HL-60 (cell line): ENCODE measurements at regions not wholly inside any gene's neighbourhood (a gene's known extent, or its start where the extent isn't known, plus 50 kb on each side); places are given as distances from the start of the nearest gene placed in this dataset.

ENCODE experiments used
- POLR2AphosphoS5 ChIP-seq: IDR thresholded peaks from 2 replicates; pipeline ENCODE4 v1.6.1; 2012; ENCODE audit warnings: low read depth
- SPI1 ChIP-seq: IDR thresholded peaks from 2 replicates; pipeline ENCODE4 v1.6.1; 2012; ENCODE audit warnings: low read depth, mild to moderate bottlenecking, borderline replicate concordance
- TF ChIP-seq, protein P1 (sequence below): IDR thresholded peaks from one replicate; pipeline ENCODE4 v1.5.1; 2011; ENCODE audit warnings: low read length, control low read depth, inconsistent platforms; ENCODE audit not compliant: insufficient read depth
- TF ChIP-seq, protein P2 (sequence below): IDR thresholded peaks from 2 replicates; pipeline ENCODE4 v1.6.1; 2012; ENCODE audit warnings: low read depth; ENCODE audit not compliant: insufficient replicate concordance

DNA sequence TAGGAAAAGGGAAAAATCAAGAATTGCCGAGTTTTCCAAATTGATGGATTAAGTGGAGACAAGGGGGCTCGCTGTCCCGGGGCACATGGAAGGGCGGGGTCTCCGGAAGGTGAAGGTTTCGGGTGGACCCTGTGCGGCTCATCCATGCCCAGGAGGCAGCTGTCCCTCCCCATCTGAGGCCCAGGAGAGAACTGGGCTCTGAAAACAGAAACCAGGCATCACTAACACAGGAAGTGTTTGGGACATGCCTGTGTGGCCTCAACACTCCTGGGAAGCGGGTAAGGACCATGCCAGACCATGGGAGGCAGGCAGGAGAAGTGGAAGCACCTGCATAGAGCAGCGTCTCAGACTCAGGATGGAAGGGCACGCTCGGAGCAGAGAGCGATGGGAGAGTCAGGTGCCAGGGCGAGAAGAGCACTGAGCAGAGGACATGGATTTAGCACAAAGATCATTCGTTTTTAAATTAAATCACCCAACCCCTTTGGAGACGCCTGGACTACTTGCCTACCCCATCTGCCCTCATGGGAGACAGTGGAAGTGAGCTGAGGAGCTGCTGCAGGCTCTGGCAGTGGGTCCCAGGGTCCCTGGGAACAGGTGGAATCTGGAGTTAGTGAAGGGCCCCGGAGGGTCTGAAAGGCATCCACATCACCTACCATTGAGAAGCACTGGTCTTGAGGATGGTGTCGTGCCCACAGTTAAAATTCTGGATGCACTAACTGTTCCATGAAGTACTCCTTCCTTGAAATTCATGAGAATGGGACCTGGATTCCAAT lies 183.2 kb upstream of the SOX1 start:
- TF ChIP-seq, protein P1, sequence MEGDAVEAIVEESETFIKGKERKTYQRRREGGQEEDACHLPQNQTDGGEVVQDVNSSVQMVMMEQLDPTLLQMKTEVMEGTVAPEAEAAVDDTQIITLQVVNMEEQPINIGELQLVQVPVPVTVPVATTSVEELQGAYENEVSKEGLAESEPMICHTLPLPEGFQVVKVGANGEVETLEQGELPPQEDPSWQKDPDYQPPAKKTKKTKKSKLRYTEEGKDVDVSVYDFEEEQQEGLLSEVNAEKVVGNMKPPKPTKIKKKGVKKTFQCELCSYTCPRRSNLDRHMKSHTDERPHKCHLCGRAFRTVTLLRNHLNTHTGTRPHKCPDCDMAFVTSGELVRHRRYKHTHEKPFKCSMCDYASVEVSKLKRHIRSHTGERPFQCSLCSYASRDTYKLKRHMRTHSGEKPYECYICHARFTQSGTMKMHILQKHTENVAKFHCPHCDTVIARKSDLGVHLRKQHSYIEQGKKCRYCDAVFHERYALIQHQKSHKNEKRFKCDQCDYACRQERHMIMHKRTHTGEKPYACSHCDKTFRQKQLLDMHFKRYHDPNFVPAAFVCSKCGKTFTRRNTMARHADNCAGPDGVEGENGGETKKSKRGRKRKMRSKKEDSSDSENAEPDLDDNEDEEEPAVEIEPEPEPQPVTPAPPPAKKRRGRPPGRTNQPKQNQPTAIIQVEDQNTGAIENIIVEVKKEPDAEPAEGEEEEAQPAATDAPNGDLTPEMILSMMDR, result no peak
- TF ChIP-seq SPI1 (no peak), POLR2AphosphoS5 (no peak)
- TF ChIP-seq, protein P2, sequence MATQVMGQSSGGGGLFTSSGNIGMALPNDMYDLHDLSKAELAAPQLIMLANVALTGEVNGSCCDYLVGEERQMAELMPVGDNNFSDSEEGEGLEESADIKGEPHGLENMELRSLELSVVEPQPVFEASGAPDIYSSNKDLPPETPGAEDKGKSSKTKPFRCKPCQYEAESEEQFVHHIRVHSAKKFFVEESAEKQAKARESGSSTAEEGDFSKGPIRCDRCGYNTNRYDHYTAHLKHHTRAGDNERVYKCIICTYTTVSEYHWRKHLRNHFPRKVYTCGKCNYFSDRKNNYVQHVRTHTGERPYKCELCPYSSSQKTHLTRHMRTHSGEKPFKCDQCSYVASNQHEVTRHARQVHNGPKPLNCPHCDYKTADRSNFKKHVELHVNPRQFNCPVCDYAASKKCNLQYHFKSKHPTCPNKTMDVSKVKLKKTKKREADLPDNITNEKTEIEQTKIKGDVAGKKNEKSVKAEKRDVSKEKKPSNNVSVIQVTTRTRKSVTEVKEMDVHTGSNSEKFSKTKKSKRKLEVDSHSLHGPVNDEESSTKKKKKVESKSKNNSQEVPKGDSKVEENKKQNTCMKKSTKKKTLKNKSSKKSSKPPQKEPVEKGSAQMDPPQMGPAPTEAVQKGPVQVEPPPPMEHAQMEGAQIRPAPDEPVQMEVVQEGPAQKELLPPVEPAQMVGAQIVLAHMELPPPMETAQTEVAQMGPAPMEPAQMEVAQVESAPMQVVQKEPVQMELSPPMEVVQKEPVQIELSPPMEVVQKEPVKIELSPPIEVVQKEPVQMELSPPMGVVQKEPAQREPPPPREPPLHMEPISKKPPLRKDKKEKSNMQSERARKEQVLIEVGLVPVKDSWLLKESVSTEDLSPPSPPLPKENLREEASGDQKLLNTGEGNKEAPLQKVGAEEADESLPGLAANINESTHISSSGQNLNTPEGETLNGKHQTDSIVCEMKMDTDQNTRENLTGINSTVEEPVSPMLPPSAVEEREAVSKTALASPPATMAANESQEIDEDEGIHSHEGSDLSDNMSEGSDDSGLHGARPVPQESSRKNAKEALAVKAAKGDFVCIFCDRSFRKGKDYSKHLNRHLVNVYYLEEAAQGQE, result no peak
